H1 (cell line): ENCODE measurements at regions not wholly inside any gene's neighbourhood (a gene's known extent, or its start where the extent isn't known, plus 50 kb on each side); places are given as distances from the start of the nearest gene placed in this dataset.

Source experiments
- CTCF ChIA-PET: fragments of 300-600 bp; sonication (Branson Sonifier 250); formaldehyde crosslinking; loops from one replicate; lab custom pipeline; 2021; ENCODE audit not compliant: partially characterized antibody; lab: Charles Lee
- POLR2A ChIA-PET: fragments of 300-600 bp; sonication (Branson Sonifier 250); formaldehyde crosslinking; loops from one replicate; lab custom pipeline; 2021; ENCODE audit warnings: inconsistent platforms; ENCODE audit not compliant: partially characterized antibody; lab: Charles Lee
- DNase-seq, 2 experiments: peaks; one replicate each; pipeline versions ENCODE4 v3.0.0 to v3.0.0-alpha.2; 2010 to 2022; ENCODE audit warnings: low spot score in 2 of 2, low read depth in 1 of 2, mixed read lengths in 1 of 2
- FAIRE-seq: peaks from 2 replicates; lab custom pipeline; 2011; peaks lifted over from hg19 to GRCh38; lab: Jason Lieb, UNC
- H2AFZ ChIP-seq: 2 replicates; pipeline ENCODE4 v1.8.1; 2012; ENCODE audit warnings: low read length, inconsistent platforms
- H2AK5ac ChIP-seq: 2 replicates; pipeline ENCODE4 v1.6.1; 2013; ENCODE audit warnings: low read depth, low read length
- H2BK120ac ChIP-seq: replicated peaks from 2 replicates; pipeline ENCODE3; 2013; ENCODE audit warnings: low read depth, low read length, inconsistent platforms
- H2BK12ac ChIP-seq: 2 replicates; pipeline ENCODE4 v1.6.1; 2013; ENCODE audit warnings: low read depth, low read length
- H2BK15ac ChIP-seq: 2 replicates; pipeline ENCODE4 v1.6.1; 2013; ENCODE audit warnings: low read length
- H2BK20ac ChIP-seq: 2 replicates; pipeline ENCODE4 v1.6.1; 2013; ENCODE audit warnings: low read length
- H2BK5ac ChIP-seq: 2 replicates; pipeline ENCODE4 v1.6.1; 2013; ENCODE audit warnings: low read depth, low read length
- H3K14ac ChIP-seq: 2 replicates; pipeline ENCODE4 v1.6.1; 2013; ENCODE audit warnings: inconsistent platforms; ENCODE audit not compliant: insufficient read length
- H3K18ac ChIP-seq: 2 replicates; pipeline ENCODE4 v1.6.1; 2013; ENCODE audit warnings: low read length; ENCODE audit errors: extremely low read depth
- H3K23ac ChIP-seq: 2 replicates; pipeline ENCODE4 v1.6.1; 2013; ENCODE audit warnings: inconsistent platforms; ENCODE audit not compliant: insufficient read length
- H3K23me2 ChIP-seq: 2 replicates; pipeline ENCODE4 v1.6.1; 2013; ENCODE audit warnings: low read depth, low read length
- H3K27ac ChIP-seq: 2 replicates; pipeline ENCODE4 v1.6.1; 2011; ENCODE audit warnings: low read depth, low read length, inconsistent platforms
- H3K27me3 ChIP-seq, 4 experiments: replicated peaks in 1 of 4; 1 replicate in 1 of 4; 2 replicates in 3 of 4; pipeline versions ENCODE4 v1.6.1 to v1.8.1; 2011 to 2013; ENCODE audit warnings: low read length in 3 of 4, mild to moderate bottlenecking in 3 of 4, inconsistent platforms in 2 of 4, mixed read lengths in 2 of 4, moderate library complexity in 1 of 4; ENCODE audit not compliant: control insufficient read depth in 3 of 4, insufficient read depth in 3 of 4; ENCODE audit errors: extremely low read depth in 1 of 4
- H3K36me3 ChIP-seq, 4 experiments: 2 replicates each; pipeline versions ENCODE4 v1.6.1 to v1.8.1; 2011 to 2013; ENCODE audit warnings: mild to moderate bottlenecking in 4 of 4, low read length in 3 of 4, moderate library complexity in 2 of 4, control low read depth in 1 of 4, inconsistent platforms in 1 of 4; ENCODE audit not compliant: insufficient read depth in 4 of 4, control insufficient read depth in 2 of 4
- H3K4ac ChIP-seq: replicated peaks from 2 replicates; pipeline ENCODE3; 2013; ENCODE audit warnings: low read length, low read depth, mixed read lengths, inconsistent platforms; ENCODE audit not compliant: insufficient read length
- H3K4me1 ChIP-seq, 4 experiments: replicated peaks in 1 of 4; 1 replicate in 1 of 4; 2 replicates in 3 of 4; pipeline versions ENCODE4 v1.6.1 to v1.8.1; 2011 to 2013; ENCODE audit warnings: low read length in 3 of 4, inconsistent platforms in 2 of 4, mixed read lengths in 1 of 4; ENCODE audit not compliant: insufficient read depth in 4 of 4, control insufficient read depth in 3 of 4
- H3K4me2 ChIP-seq, 2 experiments: 2 replicates each; pipeline versions ENCODE4 v1.6.1 to v1.8.1; 2011 to 2013; ENCODE audit warnings: low read depth in 2 of 2, low read length in 2 of 2, control low read depth in 1 of 2, inconsistent platforms in 1 of 2, mild to moderate bottlenecking in 1 of 2; ENCODE audit not compliant: insufficient read depth in 1 of 2
- H3K4me3 ChIP-seq, 4 experiments: fragments of 200-600, 300-600 bp in 1 of 4; sonication (generic), shearing (Covaris generic), sonication (Bioruptor Twin) in 1 of 4; 2 replicates each; pipeline versions ENCODE4 v1.5.1 to v1.8.1; 2011 to 2016; ENCODE audit warnings: low read length in 4 of 4, low read depth in 3 of 4, control low read depth in 2 of 4, inconsistent platforms in 2 of 4, mild to moderate bottlenecking in 2 of 4, mixed read lengths in 1 of 4, moderate library complexity in 1 of 4; ENCODE audit not compliant: insufficient read depth in 2 of 4; ENCODE audit errors: extremely low read depth in 1 of 4
- H3K56ac ChIP-seq: replicated peaks from 2 replicates; pipeline ENCODE3; 2013; ENCODE audit warnings: low read depth, mild to moderate bottlenecking, mixed read lengths, low read length, inconsistent platforms; ENCODE audit not compliant: insufficient read length
- H3K79me1 ChIP-seq: 2 replicates; pipeline ENCODE4 v1.6.1; 2013; ENCODE audit warnings: low read depth, low read length, control low read depth
- H3K79me2 ChIP-seq, 2 experiments: 2 replicates each; pipeline versions ENCODE4 v1.6.1 to v1.8.1; 2012 to 2013; ENCODE audit warnings: low read length in 2 of 2, mild to moderate bottlenecking in 2 of 2, inconsistent platforms in 1 of 2; ENCODE audit not compliant: insufficient read depth in 2 of 2, control insufficient read depth in 1 of 2
- H3K9ac ChIP-seq, 4 experiments: replicated peaks in 1 of 4; 1 replicate in 1 of 4; 2 replicates in 3 of 4; pipeline versions ENCODE4 v1.6.1 to v1.8.1; 2011 to 2013; ENCODE audit warnings: low read depth in 3 of 4, low read length in 3 of 4, control low read depth in 2 of 4, mild to moderate bottlenecking in 2 of 4, moderate library complexity in 2 of 4, inconsistent platforms in 1 of 4; ENCODE audit errors: extremely low read depth in 1 of 4
- H3K9me3 ChIP-seq, 2 experiments: 2 replicates each; pipeline versions ENCODE4 v1.6.1 to v1.8.1; 2012 to 2013; ENCODE audit warnings: mild to moderate bottlenecking in 2 of 2, moderate library complexity in 2 of 2, control low read depth in 1 of 2, inconsistent platforms in 1 of 2, low read depth in 1 of 2, low read length in 1 of 2, mixed read lengths in 1 of 2; ENCODE audit not compliant: insufficient read depth in 2 of 2
- H4K20me1 ChIP-seq, 2 experiments: replicated peaks in 1 of 2; 2 replicates each; pipeline versions ENCODE3 to v1.8.1; 2011 to 2013; ENCODE audit warnings: inconsistent platforms in 2 of 2, low read length in 2 of 2, mild to moderate bottlenecking in 1 of 2; ENCODE audit not compliant: insufficient read depth in 2 of 2, control insufficient read depth in 1 of 2
- H4K5ac ChIP-seq: 2 replicates; pipeline ENCODE4 v1.6.1; 2013; ENCODE audit warnings: low read length, low read depth, mixed read lengths, inconsistent platforms; ENCODE audit not compliant: insufficient read length
- H4K8ac ChIP-seq: 2 replicates; pipeline ENCODE4 v1.8.0; 2013; ENCODE audit warnings: mild to moderate bottlenecking, moderate library complexity, low read length, inconsistent platforms; ENCODE audit not compliant: insufficient read depth; ENCODE audit errors: extremely low read depth
- H4K91ac ChIP-seq: replicated peaks from 2 replicates; pipeline ENCODE3; 2013; ENCODE audit warnings: low read length, mixed read lengths, inconsistent platforms; ENCODE audit not compliant: insufficient read length
- CHD1 ChIP-seq: IDR thresholded peaks from 2 replicates; pipeline ENCODE4 v1.6.1; 2012; ENCODE audit warnings: low read depth, low read length, improper control_type of control experiment
- HDAC6 ChIP-seq: IDR thresholded peaks from one replicate; pipeline ENCODE4 v1.7.1; 2012; ENCODE audit warnings: low read depth, mild to moderate bottlenecking, inconsistent platforms, low read length, moderate library complexity
- KDM1A ChIP-seq: fragments of 200-600, 300-600 bp; sonication (generic); IDR thresholded peaks from 2 replicates; pipeline ENCODE4 v1.7.1; 2016; ENCODE audit warnings: mild to moderate bottlenecking, low read length, borderline replicate concordance
- NRF1 ChIP-seq: IDR thresholded peaks from 2 replicates; pipeline ENCODE4 v1.6.1; 2011; ENCODE audit warnings: mild to moderate bottlenecking, low read depth, low read length, improper control_type of control experiment
- RBBP5 ChIP-seq: IDR thresholded peaks from 2 replicates; pipeline ENCODE4 v1.7.1; 2012; ENCODE audit warnings: low read depth, mild to moderate bottlenecking, inconsistent platforms, low read length, moderate library complexity, borderline replicate concordance
- SIX5 ChIP-seq: IDR thresholded peaks from 2 replicates; pipeline ENCODE4 v1.6.1; 2011; ENCODE audit warnings: mild to moderate bottlenecking, low read depth, low read length
- SRF ChIP-seq: IDR thresholded peaks from 2 replicates; pipeline ENCODE4 v1.6.1; 2011; ENCODE audit warnings: mild to moderate bottlenecking, low read depth, low read length, moderate library complexity
- TEAD4 ChIP-seq: IDR thresholded peaks from 2 replicates; pipeline ENCODE4 v1.6.1; 2012; ENCODE audit warnings: low read depth, low read length, inconsistent platforms, mixed read lengths
- WGBS, 2 experiments: shearing (Covaris generic) in 1 of 2; methylation state at CpG; one replicate each; pipeline versions ENCODE4 v1.1.6 to v1.1.7; 2013 to 2015; ENCODE audit warnings: low lambda C conversion rate in 2 of 2, mixed read lengths in 2 of 2, inconsistent platforms in 1 of 2, low coverage in 1 of 2, missing lambda C conversion rate in 1 of 2; ENCODE audit not compliant: insufficient replicate concordance in 2 of 2, insufficient coverage in 1 of 2, insufficient read length in 1 of 2; ENCODE audit errors: extremely low coverage in 1 of 2, missing lambda C conversion rate in 1 of 2; 5-methylcytosine and 5-hydroxymethylcytosine counted together

GRCh38 chr13:86825410-86825809 lies 845.8 kb upstream of the SLITRK5 start:
- no peak overlapping the region for H4K5ac ChIP-seq

More at GRCh38 chr13:86825410-86825809, 845.8 kb upstream of the SLITRK5 start:
- Histone ChIP-seq H4K8ac (no peak overlapping the region), H3K79me2 (no peaks in the 10 kb centered on the region), H3K56ac (no peak overlapping the region), H3K4me3 (no peak overlapping the region), H3K27ac (no peak overlapping the region), H3K4ac (no peak overlapping the region), H3K14ac (no peak overlapping the region), H3K18ac (no peak overlapping the region), H3K23ac (no peak overlapping the region), H2BK120ac (no peak overlapping the region)
- ChIA-PET CTCF (no interaction called here), POLR2A (no interaction called here)
- FAIRE-seq: no peak
- WGBS, 2 experiments: 100% methylated on average over 1 of the region's 1 CpG; no CpG with 5 or more reads in 1 of the 2 experiments
- no peak for DNase-seq
- TF ChIP-seq NRF1: no peak
- TF ChIP-seq TEAD4: no peak
- TF ChIP-seq SRF: no peak
- TF ChIP-seq SIX5: no peak
- TF ChIP-seq KDM1A: no peak
- no peak for TF ChIP-seq HDAC6
- no peak for TF ChIP-seq CHD1
- no peak for TF ChIP-seq RBBP5
- TF ChIP-seq, all 59 proteins: peak for 0
- Histone ChIP-seq H3K36me3 (no peaks in the 10 kb centered on the region), H3K4me1 (peaks cover 0 to 4% (median 0%) of the 10 kb centered on the region in 4 experiments; a peak in 2 of 7 replicates), H2BK12ac (no peak overlapping the region), H4K91ac (no peak overlapping the region), H2AFZ (no peak overlapping the region), H2AK5ac (no peak overlapping the region), H3K4me2 (no peak overlapping the region), H2BK20ac (no peak overlapping the region), H4K20me1 (no peaks in the 10 kb centered on the region), H3K79me1 (no peaks in the 10 kb centered on the region), H2BK5ac (no peak overlapping the region), H3K9ac (no peak overlapping the region), H3K23me2 (no peaks in the 10 kb centered on the region), H3K9me3 (no peaks in the 10 kb centered on the region), H3K27me3 (no peaks in the 10 kb centered on the region), H2BK15ac (no peak overlapping the region)
